Pancreas (tissue), 10 donors: ENCODE measurements at regions not wholly inside any gene's neighbourhood (a gene's known extent, or its start where the extent isn't known, plus 50 kb on each side); places are given as distances from the start of the nearest gene placed in this dataset.
"Not testable (repeated sequence)": the region's sequence is repeated elsewhere in the genome, so short reads cannot be mapped to it uniquely, and the experiment has no call there.

Experiments
- ATAC-seq, 4 donors: fragments of 200-7000 bp; cut with Tn5 transposase; one replicate each; pipeline versions ENCODE4 v1.8.0 to v1.9.1; 2020; ENCODE audit warnings: mild to moderate bottlenecking in 4 of 4, moderate library complexity in 4 of 4
- DNase-seq, 6 donors: peaks; one replicate each; pipeline ENCODE4 v3.0.0-alpha.2; 2020
- FAIRE-seq: peaks from 2 replicates; lab custom pipeline; 2012; peaks lifted over from hg19 to GRCh38; lab: Jason Lieb, UNC
- H3K27ac ChIP-seq, 4 donors: fragments of 200-600 bp; sonication (generic); 1 replicate in 3 of 4; 2 replicates in 1 of 4; pipeline versions ENCODE4 v1.5.0 to v1.8.0; 2020
- H3K27me3 ChIP-seq, 4 donors: fragments of 200-600 bp; one replicate each; pipeline ENCODE4 v1.8.0; 2021
- H3K36me3 ChIP-seq, 3 donors: fragments of 200-600 bp; sonication (generic) in 1 of 3; one replicate each; pipeline versions ENCODE4 v1.5.0 to v1.8.0; 2020 to 2021
- H3K4me1 ChIP-seq, 3 donors: fragments of 200-600 bp; one replicate each; pipeline ENCODE4 v1.8.0; 2021
- H3K4me3 ChIP-seq, 4 donors: fragments of 200-600 bp; sonication (generic) in 2 of 4; one replicate each; pipeline versions ENCODE4 v1.5.0 to v1.8.0; 2020 to 2021
- H3K9me3 ChIP-seq, 4 donors: fragments of 200-600 bp; one replicate each; pipeline ENCODE4 v1.8.0; 2021
- CTCF ChIP-seq, 4 donors: fragments of 200-600 bp; sonication (generic) in 3 of 4; IDR thresholded peaks; one replicate each; pipeline versions ENCODE4 v1.5.0 to v1.8.0; 2021; ENCODE audit warnings: antibody characterized with exemption in 4 of 4
- WGBS, 2 donors: extraction: QIAGEN DNeasy Blood & Tissue Kit; methylation state at CpG; one replicate each; pipeline ENCODE4 v1.1.7; 2013; 5-methylcytosine and 5-hydroxymethylcytosine counted together
- intact Hi-C, 3 donors: fragments of 100-400 bp; cut with DNase I; formaldehyde crosslinking; loops; one replicate each; pipeline versions ENCODE4 v1.11.1 to v1.14.2; 2022
- donor health status: healthy with polysubstance abuse.
- donor health status: DM: no; HTN: no; CAD: no; lungs with moderate emphysema.
- donor health status: DM: no; HTN: no; CAD: no.
- donor health status: control.
- donor health status: control.
- donor health status: Bipolar disorder and iron deficiency.
- donor health status: DM: yes; HTN: yes; CAD: no.
- donor health status: DM: no; HTN: no; CAD: no.
- donor health status: DM: no; HTN: no; CAD: no.
- donor health status: DM: yes; HTN: yes; CAD: no.

- DNase-seq (no peak), FAIRE-seq (no peak), ATAC-seq (no peak)
- no peaks in the 10 kb centered on the region for H3K27me3 ChIP-seq
- no peak for TF ChIP-seq CTCF (IDR thresholded peaks at IDR 0.05)
- H3K9me3 ChIP-seq: no peaks in the 10 kb centered on the region
- no peak overlapping the region for H3K27ac ChIP-seq
- H3K4me1 ChIP-seq: no peaks in the 10 kb centered on the region
- no peaks in the 10 kb centered on the region for H3K36me3 ChIP-seq
- intact Hi-C loops: no loop called here
- no peak overlapping the region for H3K4me3 ChIP-seq
Measured at GRCh38 chr9:32200241-32200640, 184.2 kb upstream of the ACO1 start.

GRCh38 chr9:32200896-32201295 is 183.5 kb upstream of the ACO1 start:
- no peak for FAIRE-seq
- TF ChIP-seq CTCF (IDR thresholded peaks at IDR 0.05): no peak
- no peak for ATAC-seq
- Histone ChIP-seq H3K27me3 (no peaks in the 10 kb centered on the region), H3K36me3 (no peaks in the 10 kb centered on the region), H3K4me1 (no peaks in the 10 kb centered on the region), H3K9me3 (no peaks in the 10 kb centered on the region), H3K27ac (no peak overlapping the region), H3K4me3 (no peak overlapping the region)
- intact Hi-C loops: no loop called here
- no peak for DNase-seq

- FAIRE-seq, ATAC-seq, H3K27ac ChIP-seq, H3K36me3 ChIP-seq, H3K4me1 ChIP-seq, H3K4me3 ChIP-seq, DNase-seq, H3K27me3 ChIP-seq, H3K9me3 ChIP-seq, intact Hi-C loops: not testable (repeated sequence)
- 42 to 59% methylated on average over 3 of the region's 3 CpGs for WGBS, 2 donors
Measured at GRCh38 chr9:32209164-32209563, 175.3 kb upstream of the ACO1 start.

- no peaks in the 10 kb centered on the region for H3K27me3 ChIP-seq
- intact Hi-C loops: no loop called here
- no peaks in the 10 kb centered on the region for H3K4me1 ChIP-seq
- TF ChIP-seq CTCF (IDR thresholded peaks at IDR 0.05): no peak
- H3K27ac ChIP-seq: no peak overlapping the region
- H3K36me3 ChIP-seq: no peaks in the 10 kb centered on the region
- ATAC-seq (no peak), FAIRE-seq (no peak), DNase-seq (no peak)
- H3K4me3 ChIP-seq: no peak overlapping the region
- H3K9me3 ChIP-seq: no peaks in the 10 kb centered on the region
Measured at GRCh38 chr9:32218100-32218767, 166.2 kb upstream of the ACO1 start.

GRCh38 chr9:32220750-32221149 is 163.7 kb upstream of the ACO1 start:
- no peak for TF ChIP-seq CTCF (IDR thresholded peaks at IDR 0.05)
- Histone ChIP-seq H3K4me3 (no peak overlapping the region), H3K4me1 (no peaks in the 10 kb centered on the region), H3K27ac (no peak overlapping the region), H3K36me3 (no peaks in the 10 kb centered on the region), H3K27me3 (no peaks in the 10 kb centered on the region), H3K9me3 (no peaks in the 10 kb centered on the region)
- intact Hi-C loops: no loop called here
- FAIRE-seq (no peak), ATAC-seq (no peak), DNase-seq (no peak)
- 82 to 85% methylated on average over 2 of the region's 2 CpGs for WGBS, 2 donors
